GM19025 (cell line): ENCODE measurements at regions not wholly inside any gene's neighbourhood (a gene's known extent, or its start where the extent isn't known, plus 50 kb on each side); places are given as distances from the start of the nearest gene placed in this dataset.

ENCODE experiments used
- ATAC-seq: cut with Tn5 transposase; IDR thresholded peaks from one replicate; pipeline ENCODE4 v1.9.1; 2021; ENCODE audit warnings: mild to moderate bottlenecking, low read depth, moderate library complexity; ENCODE audit not compliant: unreplicated experiment

DNA sequence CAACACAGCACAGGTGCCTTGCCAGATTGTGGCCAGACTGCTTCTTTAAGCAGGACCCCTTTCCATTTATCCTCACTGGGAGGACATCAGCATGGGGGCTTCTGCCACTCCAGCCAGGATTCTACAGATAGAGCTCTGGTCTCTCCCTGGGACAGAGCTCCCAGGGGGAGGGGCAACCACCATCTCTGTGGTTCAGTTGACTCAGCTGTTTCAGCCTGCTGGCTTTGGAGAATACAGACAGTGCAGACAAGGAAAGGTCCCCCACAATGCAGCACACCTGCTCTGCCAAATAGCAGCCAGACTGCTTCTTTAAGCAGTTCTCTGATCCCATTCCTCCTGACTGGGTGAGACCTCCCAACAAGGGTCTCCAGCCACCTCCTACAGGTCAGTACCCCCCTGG lies 132.8 kb downstream of the OR2K2 start:
- ATAC-seq, result no peak

DNA sequence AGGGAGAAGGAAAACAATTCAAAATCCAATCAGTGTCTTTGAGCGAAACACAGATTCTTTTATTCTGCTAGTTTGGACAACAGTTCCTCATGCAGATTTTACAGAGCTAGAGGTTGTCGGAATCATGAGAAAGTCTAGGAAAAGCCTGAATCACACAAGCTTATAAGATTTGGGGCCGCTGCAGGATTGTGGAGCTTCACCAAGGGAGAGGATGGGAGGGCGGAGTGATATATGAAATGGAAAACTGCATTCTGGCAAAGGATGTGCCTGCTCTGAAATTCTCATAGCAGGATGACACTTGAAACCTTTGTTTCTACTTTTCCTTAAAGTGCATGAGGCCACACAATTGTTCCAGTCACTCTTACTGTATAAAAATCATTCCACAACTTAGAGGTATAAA lies 134.3 kb downstream of the OR2K2 start:
- ATAC-seq, result no peak

DNA sequence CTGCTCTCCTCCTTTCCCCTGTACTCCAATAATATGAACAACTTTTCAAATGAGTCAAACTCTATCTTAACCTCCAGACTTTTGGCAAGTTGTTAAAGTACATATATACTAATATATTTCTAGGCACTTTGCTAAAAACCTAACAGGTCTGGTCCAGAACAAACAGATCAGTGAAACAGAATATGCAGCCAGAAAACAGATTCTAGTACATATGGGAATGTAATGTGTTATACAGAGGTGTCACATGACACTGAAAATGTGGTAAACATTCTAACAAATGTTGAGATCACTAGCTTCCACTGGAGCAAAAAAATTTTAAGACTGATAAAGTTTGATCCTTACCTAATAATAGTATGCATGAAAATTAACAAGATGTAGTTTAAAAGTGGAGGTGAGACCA lies 136.9 kb downstream of the OR2K2 start:
- no peak for ATAC-seq

DNA sequence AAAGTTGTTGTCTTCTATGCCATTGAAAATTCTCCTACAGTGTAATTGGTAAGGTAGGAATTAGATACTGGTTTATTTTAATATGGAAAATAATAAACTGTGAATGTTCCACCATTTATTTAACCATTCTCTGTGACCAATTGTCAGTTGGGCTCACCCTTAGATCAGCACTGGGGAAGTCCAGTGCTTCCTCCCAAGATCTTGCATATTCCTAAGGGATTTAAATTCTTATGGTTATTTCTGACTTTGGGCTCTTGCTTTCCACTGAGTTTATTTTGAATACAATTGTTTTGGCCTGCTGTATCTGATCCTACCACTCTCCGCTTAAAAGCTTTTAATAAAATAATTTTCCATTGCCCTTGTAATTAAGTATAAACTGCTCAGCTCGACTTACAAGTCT lies 137.4 kb downstream of the OR2K2 start:
- ATAC-seq, result no peak

DNA sequence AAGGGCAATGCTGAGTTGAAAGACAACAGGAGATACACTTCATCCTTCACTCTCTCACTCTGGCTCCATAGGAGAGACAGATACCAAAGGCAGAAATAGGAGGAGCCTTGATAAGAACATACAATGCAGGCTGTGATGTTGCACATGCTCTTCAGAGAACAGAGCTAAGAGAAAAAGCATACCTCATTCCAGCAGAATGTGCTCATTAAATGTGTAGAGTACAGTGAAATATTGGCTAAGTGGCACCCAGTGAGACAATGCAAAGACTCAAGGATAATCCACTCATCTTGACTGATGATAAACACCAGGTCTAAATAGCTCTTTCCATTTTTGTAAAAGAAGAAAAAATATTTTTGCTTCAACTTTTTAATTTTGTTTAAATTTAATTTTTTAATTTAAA lies 139.7 kb downstream of the OR2K2 start:
- ATAC-seq, result no peak

DNA sequence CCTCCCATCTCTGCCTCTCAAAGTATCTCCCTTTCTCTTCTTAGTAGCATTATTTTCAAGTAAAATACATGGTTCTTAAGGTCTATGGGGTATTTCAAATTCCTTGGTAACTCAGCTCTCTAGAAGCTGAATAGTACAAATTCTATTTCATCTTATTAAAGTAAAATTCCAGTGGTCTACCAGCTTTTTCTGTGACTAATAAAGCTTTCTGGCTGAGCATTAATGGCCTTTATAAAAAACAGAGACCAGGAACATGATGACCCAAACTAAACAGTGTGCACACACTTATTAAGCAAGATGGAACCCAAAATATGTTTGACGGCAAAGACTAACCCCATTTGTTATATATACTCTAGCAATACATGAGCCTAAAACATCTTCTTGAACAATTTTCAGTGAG lies 142.6 kb downstream of the OR2K2 start:
- no peak for ATAC-seq

DNA sequence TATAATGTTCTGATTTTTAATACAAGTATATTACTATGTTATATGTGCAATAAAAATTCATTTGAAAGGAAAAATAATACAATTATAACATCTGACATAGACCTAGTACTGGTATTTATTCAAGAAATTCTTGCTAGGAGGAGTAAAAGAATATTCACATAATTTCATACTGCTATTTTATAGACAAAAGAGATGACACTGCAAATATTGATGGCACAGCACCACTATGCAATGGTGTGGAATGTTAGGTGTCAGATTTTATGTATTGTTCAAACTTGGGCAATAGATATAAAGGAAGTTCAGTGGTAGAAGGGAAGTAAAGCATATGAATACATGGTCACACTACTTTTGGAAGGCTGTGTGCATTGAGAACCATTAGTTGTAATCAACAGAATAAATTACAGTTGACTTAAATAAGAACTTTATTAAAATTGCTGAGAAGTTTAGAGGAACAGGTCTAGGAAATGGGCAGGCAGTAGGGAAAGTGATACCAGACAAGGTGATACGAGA lies 143.9 kb downstream of the OR2K2 start:
- ATAC-seq, result no peak

DNA sequence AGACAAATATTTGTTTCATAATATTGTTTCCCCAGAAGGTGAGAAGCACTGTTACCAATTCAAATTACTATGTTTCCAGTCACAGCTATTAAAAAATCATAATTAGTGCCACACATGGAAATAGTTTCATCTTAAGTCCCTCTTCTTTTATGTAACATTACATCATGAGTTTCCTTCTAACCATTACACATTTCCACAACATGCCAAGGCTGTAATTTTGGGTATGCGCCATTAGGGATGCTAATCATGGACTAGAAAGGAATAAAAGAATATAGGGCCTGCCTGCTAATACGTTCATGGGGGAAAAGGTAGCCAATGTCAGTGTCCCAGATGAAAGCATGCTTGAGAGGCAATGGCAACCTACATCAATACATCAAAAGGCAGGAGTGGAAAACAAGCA lies 142.5 kb upstream of the LPAR1 start:
- ATAC-seq, result no peak

DNA sequence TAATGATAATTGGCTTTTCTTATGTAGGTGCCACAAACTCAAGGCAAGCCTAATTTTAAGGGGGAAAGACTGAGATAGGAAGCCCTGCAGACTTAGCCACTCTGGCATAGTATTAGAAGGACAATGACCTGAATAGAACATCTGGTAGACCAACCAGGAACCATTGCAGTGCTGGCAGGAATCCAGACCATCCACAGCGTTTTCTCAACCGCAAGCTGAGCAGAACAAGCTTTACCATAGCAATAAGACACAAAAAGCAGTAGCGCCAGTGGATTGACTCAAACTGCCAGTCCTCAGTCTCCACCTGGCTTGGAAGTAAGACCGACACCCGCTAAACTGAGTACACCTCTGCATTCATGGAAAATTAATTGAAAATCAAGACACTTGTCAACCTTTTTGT lies 141.3 kb upstream of the LPAR1 start:
- no peak for ATAC-seq

DNA sequence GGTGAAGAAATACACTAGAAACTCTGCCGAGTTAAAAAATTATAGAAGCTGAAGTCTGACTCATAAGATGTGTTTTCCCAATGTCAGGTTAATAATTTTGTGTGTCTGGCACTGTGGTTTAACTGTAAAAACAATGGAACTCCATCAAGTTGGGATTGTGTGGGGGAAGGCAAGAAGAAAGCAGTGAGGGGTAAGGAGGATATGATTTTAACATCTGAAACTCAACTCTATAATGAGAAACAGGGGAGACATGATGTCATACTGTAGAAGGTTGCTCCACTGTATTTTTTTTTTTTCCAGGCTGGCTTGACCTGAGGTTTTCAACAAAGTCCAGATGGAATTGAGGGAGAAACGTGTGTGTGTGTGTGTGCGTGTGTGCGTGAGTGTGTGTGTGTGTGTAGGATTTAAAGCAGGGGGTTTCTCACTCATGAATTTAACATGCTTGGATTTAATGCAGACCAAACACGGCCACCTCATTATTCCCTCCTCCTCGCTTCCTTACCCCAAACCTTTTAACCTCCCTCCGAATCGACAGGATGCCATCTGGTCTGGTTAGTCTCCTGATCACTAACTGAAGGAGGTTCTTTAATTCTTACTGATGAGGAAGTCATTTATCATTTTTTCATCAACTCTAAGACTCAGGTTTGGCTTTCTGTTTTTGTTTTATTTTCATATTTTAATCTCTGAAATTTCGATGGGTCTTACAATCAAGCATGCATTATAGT lies 140.2 kb upstream of the LPAR1 start:
- no peak for ATAC-seq

DNA sequence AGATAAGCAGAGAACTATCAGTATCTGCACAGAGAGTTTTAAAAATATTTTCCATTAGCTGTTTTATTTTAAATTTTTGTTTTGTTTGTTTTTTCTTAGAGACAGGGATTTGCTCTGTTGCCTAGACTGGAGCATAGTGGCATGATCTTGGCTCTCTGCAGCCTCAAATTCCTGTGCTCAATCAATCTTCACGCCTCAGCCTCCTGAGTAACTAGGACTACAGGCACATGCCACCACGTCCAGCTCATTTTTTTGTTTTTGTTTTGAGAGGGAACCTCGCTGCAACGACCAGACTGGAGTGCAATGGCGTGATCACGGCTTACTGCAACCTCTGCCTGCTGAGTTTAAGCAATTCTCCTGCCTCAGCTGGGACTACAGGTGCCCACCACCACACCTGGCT lies 138.2 kb upstream of the LPAR1 start:
- ATAC-seq, result no peak

DNA sequence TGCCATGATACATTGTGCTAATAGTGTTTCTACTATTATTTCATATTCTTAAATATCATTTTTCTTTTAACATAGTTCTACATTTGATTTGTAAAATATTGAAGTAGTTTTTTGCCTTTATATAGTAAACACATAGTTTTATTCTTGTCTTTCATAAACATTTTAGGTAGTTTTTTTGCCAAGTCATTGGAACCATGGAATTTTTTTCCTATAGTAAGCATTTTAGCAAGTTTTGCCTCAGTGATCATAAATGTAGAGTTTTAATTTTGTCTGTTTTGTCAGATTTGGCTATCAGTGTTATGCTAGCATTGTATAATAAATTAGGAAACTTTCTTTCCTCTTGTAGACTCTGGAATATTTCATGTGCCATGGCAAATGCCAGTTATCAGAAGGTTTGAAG lies 137.1 kb upstream of the LPAR1 start:
- no peak for ATAC-seq

DNA sequence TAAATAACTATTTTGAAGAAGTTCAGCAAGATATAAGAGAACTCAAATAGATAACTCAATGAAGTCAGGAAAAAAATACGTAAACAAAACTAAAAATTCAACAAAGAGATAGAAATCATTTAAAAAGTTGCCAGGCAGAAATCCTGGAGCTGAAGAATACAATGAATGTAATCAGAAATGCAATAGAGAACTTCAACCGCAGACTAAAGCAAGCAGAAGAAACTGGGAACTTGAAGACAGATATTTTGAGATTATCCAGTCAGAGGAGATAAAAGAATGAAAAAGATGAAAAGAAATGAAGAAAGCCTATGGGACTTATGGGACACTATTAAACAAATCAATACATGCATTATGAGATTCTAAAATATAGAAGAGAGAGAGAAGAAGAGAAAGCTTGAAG lies 129.1 kb upstream of the LPAR1 start:
- ATAC-seq, result no peak

DNA sequence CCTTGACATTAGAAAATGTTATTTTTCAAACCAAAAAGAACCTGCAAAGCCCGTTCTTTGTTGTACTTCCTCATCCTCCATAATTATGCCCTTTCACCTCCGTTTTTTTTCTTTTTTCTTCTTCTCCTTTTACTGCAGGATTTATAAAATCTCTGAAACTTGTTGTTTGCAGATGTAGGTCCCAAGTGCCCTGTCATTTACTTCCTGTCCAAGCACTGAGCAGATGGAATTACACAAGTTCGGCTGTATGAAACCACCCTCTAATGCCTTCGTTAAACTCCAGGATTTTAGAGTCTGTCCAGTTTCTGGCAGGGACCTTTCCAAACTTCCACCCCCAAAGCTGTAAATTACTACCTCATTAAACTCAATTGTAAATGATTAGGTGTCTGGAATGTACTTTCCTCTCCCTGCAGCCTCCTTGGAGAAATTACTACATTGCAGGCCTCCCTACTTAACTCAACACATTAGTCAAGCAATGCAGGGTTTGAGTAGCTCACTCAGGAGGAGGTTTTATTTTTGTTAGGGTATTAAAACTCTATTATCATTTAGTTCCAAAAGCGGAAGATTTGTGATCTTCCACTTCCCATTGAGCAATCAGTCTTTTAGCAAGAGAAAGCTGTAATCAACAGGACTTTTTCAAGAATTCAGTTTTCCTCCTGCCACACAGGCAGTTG lies 125.6 kb upstream of the LPAR1 start:
- ATAC-seq, result no peak

DNA sequence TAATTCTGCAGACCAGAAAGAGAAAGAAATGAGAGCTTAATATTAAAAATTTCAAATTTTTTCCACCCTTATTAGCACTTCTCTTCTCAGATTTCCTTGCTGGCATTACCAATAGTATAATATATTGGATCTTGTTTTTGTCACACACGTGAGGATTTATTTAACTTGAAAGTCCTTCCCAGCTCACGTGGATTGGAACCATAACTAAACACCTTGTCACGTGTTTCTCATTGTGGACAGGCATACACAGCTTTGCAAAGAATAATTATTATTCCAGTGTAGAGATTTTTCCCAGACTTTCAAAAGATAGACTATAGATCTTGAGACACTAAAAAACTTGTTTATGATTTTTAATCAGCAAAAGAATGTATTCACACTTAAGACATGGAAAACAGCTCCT lies 123.8 kb upstream of the LPAR1 start:
- ATAC-seq, result no peak

DNA sequence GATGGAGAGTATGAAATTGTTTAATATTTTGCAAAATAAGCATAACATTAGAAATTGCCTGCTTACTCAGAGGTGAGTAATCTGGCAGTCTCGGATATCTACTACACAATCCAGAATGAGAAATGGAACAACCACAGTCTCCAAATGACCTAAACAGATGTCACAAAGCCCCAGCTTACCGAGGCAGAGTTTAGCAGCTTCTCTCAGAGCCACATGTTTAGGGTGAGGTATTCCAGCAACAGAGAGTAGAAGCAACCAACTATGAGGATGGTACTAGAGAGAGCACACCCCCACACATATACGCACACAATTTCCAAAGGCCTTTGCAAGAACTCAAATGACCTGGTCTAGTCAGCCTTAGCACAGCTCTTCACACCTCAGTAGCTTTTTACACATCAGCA lies 122.7 kb upstream of the LPAR1 start:
- no peak for ATAC-seq

DNA sequence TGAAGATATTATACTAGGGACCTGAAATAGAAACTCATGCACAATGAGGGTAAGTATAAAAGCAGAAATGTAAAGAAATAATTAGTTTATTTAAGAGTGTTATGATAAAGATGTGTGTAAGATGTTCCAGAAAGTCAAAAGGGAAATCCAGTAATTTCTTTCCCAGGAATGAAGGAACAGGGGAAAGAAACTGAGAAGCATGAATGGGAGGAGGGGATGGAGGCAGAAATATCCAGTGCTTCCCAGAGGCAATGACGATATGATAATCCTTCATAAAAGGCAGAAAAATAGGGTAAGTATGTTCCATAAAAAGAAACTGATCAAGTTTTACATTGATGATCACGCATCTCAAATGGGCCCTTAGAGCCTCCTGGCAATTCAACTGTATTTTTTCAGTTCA lies 120.7 kb upstream of the LPAR1 start:
- ATAC-seq, result no peak

DNA sequence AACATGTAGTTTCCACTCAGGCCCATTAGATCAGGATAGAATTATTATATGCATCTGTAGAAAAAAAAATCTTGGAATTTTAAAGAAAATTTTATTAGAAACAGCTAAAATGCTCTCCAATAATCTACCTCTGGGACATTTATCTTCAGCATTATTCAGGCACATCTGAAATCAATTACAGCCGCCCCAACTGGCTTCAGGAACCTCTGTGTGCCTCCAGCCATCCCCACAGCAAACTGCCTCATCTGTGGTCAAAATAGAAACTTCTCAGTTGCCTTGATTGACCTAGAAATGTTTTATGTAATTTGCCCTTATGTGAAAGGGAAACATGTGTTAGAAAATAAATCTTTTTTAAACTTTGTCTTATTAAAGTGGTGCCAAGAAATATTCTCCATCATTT lies 120.1 kb upstream of the LPAR1 start:
- ATAC-seq, result no peak

DNA sequence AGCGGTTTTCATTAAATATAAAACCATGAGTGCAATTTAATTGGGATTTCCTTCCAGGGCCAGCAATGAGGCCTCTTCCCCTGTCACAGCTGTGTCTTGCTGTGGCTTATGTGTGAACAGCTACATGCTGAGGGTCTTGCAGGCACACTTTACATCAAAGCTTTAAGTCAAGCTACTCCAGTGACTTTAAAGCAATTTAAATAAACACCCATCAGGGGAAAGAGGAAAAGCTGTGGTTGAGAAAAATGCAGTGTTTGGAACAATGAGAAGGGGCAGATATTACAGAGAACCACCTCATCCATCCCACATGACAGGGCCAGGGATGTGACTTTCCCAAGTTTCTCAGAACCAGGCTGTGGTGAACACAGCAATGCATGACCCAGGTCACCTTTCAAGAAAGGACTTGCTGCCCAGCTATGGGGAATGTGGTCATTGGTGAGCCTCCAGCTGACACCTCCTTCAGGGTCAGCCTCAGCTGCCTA lies 115.9 kb upstream of the LPAR1 start:
- no peak for ATAC-seq

DNA sequence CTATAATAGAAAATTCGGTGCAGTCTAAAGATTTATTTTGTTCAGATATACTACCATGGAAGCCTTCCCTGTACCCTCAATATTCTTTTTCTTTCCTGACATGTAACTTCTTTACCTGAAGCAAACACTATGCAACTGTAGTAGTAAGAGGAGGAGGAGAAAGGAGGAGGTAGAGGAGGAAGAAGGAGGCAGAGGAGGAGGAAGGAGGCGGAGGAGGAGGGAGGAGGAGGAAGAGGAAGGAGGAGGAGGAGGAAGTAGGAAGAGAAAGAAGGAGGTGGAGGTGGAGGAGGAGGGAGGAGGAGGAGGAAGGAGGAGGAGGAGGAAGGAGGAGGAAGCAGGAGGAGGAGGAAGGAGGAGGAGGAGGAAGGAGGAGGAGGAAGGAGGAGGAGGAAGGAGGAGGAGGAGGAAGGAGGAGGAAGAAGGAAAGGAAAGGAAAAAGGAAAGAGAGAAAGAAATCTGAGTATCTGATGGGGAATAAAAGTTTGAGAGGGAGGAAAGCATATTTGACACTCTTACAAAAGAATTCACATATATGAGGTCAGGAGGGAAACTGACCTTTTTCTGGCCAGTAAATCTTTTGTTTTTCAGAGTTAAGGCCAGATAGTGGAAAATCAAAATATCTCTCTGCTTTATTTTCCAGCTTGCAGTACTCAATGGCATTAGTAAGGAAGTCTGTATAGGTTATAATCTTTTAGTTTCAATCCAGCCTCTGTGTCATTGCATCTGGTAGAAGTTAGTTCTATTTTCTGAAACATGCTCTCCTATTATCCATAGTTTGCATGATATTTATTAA lies 114.5 kb upstream of the LPAR1 start:
- ATAC-seq, result no peak

DNA sequence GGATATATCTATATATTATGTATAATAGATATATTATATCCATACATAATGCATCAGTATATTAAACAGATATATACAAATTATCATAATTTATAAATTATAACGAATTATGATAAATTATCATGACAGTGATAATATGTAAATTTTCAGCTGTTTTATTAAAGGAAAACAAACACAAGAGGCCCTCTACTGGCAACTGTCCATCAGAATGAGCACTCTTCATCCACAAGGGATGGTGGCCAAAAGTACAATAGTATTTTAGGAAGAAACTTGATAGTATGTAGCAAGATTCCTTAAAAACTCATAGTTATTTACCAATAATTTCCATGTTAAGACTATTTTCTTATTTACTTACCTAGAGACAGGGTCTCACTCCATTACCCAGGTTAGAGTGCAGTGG lies 113.3 kb upstream of the LPAR1 start:
- no peak for ATAC-seq
